SK-N-SH (cell line): ENCODE measurements at regions not wholly inside any gene's neighbourhood (a gene's known extent, or its start where the extent isn't known, plus 50 kb on each side); places are given as distances from the start of the nearest gene placed in this dataset.

Experiments
- CTCF ChIA-PET: fragments of 300-600, 350-600 bp; formaldehyde crosslinking; extraction: SDS; loops from one replicate; lab custom pipeline; 2021; lab: Yijun Ruan, JAX
- POLR2A ChIA-PET: fragments of 350-600 bp; sonication (Branson Sonifier 250); formaldehyde crosslinking; extraction: SDS; loops from one replicate; lab custom pipeline; 2020; ENCODE audit warnings: antibody characterized with exemption, inconsistent platforms; lab: Yijun Ruan, JAX
- DNase-seq: peaks from one replicate; pipeline ENCODE4 v3.0.0; 2012
- H2AFZ ChIP-seq: fragments of 200-600 bp; sonication (generic); 2 replicates; pipeline ENCODE4 v1.8.1; 2016; ENCODE audit warnings: antibody characterized with exemption, mild to moderate bottlenecking, low read depth
- H3F3A ChIP-seq: fragments of 200-600 bp; sonication (generic); replicated peaks from 2 replicates; pipeline ENCODE3; 2016; ENCODE audit warnings: antibody characterized with exemption, mild to moderate bottlenecking; ENCODE audit not compliant: insufficient read depth
- H3K27ac ChIP-seq, 2 experiments: fragments of 200-500 bp in 1 of 2; fragments of 200-600 bp in 1 of 2; sonication (Bioruptor generic) in 1 of 2; sonication (generic), shearing (Covaris generic) in 1 of 2; 2 replicates each; pipeline versions ENCODE4 v1.5.1 to v1.6.1; 2014 to 2016; ENCODE audit warnings: low read depth in 2 of 2, inconsistent platforms in 1 of 2, low read length in 1 of 2, mild to moderate bottlenecking in 1 of 2, mixed read lengths in 1 of 2
- H3K27me3 ChIP-seq: fragments of 200-600 bp; sonication (generic), shearing (Covaris generic); 2 replicates; pipeline ENCODE4 v1.6.1; 2016; ENCODE audit warnings: mixed run types; ENCODE audit not compliant: insufficient read depth
- H3K36me3 ChIP-seq, 2 experiments: fragments of 200-500 bp in 1 of 2; fragments of 200-600 bp in 1 of 2; sonication (Bioruptor generic) in 1 of 2; sonication (generic) in 1 of 2; replicated peaks in 1 of 2; 2 replicates each; pipeline versions ENCODE3 to v1.5.1; 2014 to 2016; ENCODE audit warnings: low read length in 1 of 2, mild to moderate bottlenecking in 1 of 2; ENCODE audit not compliant: insufficient read depth in 2 of 2, control insufficient read depth in 1 of 2
- H3K4me1 ChIP-seq, 2 experiments: fragments of 200-500 bp in 1 of 2; fragments of 200-600 bp in 1 of 2; sonication (Bioruptor generic) in 1 of 2; sonication (generic), shearing (Covaris generic) in 1 of 2; 2 replicates each; pipeline versions ENCODE4 v1.5.1 to v1.6.1; 2014 to 2016; ENCODE audit warnings: low read depth in 1 of 2, low read length in 1 of 2, mixed run types in 1 of 2; ENCODE audit not compliant: insufficient read depth in 2 of 2, control insufficient read depth in 1 of 2
- H3K4me2 ChIP-seq: fragments of 200-600 bp; sonication (generic), shearing (Covaris generic); 2 replicates; pipeline ENCODE4 v1.6.1; 2017; ENCODE audit warnings: mixed run types
- H3K4me3 ChIP-seq, 2 experiments: fragments of 200-500 bp in 1 of 2; fragments of 200-600 bp in 1 of 2; sonication (Bioruptor generic) in 1 of 2; sonication (generic), shearing (Covaris generic) in 1 of 2; 2 replicates each; pipeline versions ENCODE4 v1.5.1 to v1.8.1; 2014 to 2016; ENCODE audit warnings: low read depth in 2 of 2, inconsistent platforms in 1 of 2, low read length in 1 of 2, mild to moderate bottlenecking in 1 of 2, mixed read lengths in 1 of 2, moderate library complexity in 1 of 2
- H3K79me2 ChIP-seq: fragments of 200-600 bp; sonication (generic); 2 replicates; pipeline ENCODE4 v1.8.1; 2017; ENCODE audit warnings: mild to moderate bottlenecking; ENCODE audit not compliant: insufficient read depth
- H3K9ac ChIP-seq: fragments of 200-600 bp; sonication (generic); 2 replicates; pipeline ENCODE4 v1.6.1; 2017; ENCODE audit warnings: mixed run types
- H3K9me2 ChIP-seq: fragments of 200-600 bp; sonication (generic); 2 replicates; pipeline ENCODE4 v1.6.1; 2017; ENCODE audit warnings: mixed run types
- H3K9me3 ChIP-seq: fragments of 200-600 bp; sonication (generic); 2 replicates; pipeline ENCODE4 v1.6.1; 2017; ENCODE audit warnings: mixed run types, mild to moderate bottlenecking, moderate library complexity
- H4K20me1 ChIP-seq: fragments of 200-600 bp; sonication (generic); 2 replicates; pipeline ENCODE4 v1.6.1; 2017; ENCODE audit warnings: mild to moderate bottlenecking, mixed run types; ENCODE audit not compliant: insufficient read depth
- CHD2 ChIP-seq: fragments of 150-350 bp; IDR thresholded peaks from 2 replicates; pipeline ENCODE4 v1.6.1; 2018; ENCODE audit warnings: low read length; ENCODE audit not compliant: partially characterized antibody
- CTCF ChIP-seq: fragments of 200-600 bp; sonication (generic); IDR thresholded peaks from 2 replicates; pipeline ENCODE4 v1.6.1; 2017; ENCODE audit warnings: antibody characterized with exemption, mild to moderate bottlenecking, moderate library complexity
- FOXJ3 ChIP-seq: sonication (generic); formaldehyde crosslinking; IDR thresholded peaks from 2 replicates; pipeline ENCODE4 v1.5.1; 2020; ENCODE audit warnings: mild to moderate bottlenecking, missing genetic modification reagents
- FOXM1 ChIP-seq: IDR thresholded peaks from 2 replicates; pipeline ENCODE4 v1.4.0; 2012; ENCODE audit warnings: low read depth, mild to moderate bottlenecking
- GATA2 ChIP-seq: sonication (generic); formaldehyde crosslinking; IDR thresholded peaks from 2 replicates; pipeline ENCODE4 v1.5.0; 2020; ENCODE audit warnings: mild to moderate bottlenecking, missing genetic modification reagents
- MAX ChIP-seq: IDR thresholded peaks from 2 replicates; pipeline ENCODE4 v1.4.0; 2012; ENCODE audit warnings: low read depth
- MXI1 ChIP-seq: IDR thresholded peaks from 2 replicates; pipeline ENCODE4 v1.6.1; 2012; ENCODE audit warnings: mild to moderate bottlenecking, low read depth, low read length, improper control_type of control experiment
- NFIC ChIP-seq: IDR thresholded peaks from 2 replicates; pipeline ENCODE4 v1.4.0; 2012; ENCODE audit warnings: borderline replicate concordance
- POLR2AphosphoS5 ChIP-seq: IDR thresholded peaks from 2 replicates; pipeline ENCODE4 v1.6.1; 2012; ENCODE audit warnings: low read depth, low read length
- RCOR1 ChIP-seq: fragments of 150-350 bp; IDR thresholded peaks from 2 replicates; pipeline ENCODE4 v1.6.1; 2017; ENCODE audit warnings: antibody characterized with exemption, low read length
- REST ChIP-seq: IDR thresholded peaks from 2 replicates; pipeline ENCODE4 v1.6.1; 2012; ENCODE audit warnings: mild to moderate bottlenecking, low read depth, low read length, moderate library complexity
- RFX5 ChIP-seq: IDR thresholded peaks from 2 replicates; pipeline ENCODE4 v1.6.1; 2012; ENCODE audit warnings: mild to moderate bottlenecking, improper control_type of control experiment, low read length
- RXRA ChIP-seq: IDR thresholded peaks from 2 replicates; pipeline ENCODE4 v1.4.0; 2012; ENCODE audit warnings: low read depth, mild to moderate bottlenecking, borderline replicate concordance
- SIN3A ChIP-seq: IDR thresholded peaks from 2 replicates; pipeline ENCODE4 v1.6.1; 2012; ENCODE audit warnings: low read depth, mild to moderate bottlenecking, low read length, moderate library complexity, borderline replicate concordance
- SMC3 ChIP-seq: IDR thresholded peaks from 2 replicates; pipeline ENCODE4 v1.6.1; 2012; ENCODE audit warnings: low read depth, low read length, improper control_type of control experiment
- TAF1 ChIP-seq: IDR thresholded peaks from 2 replicates; pipeline ENCODE4 v1.6.1; 2012; ENCODE audit warnings: low read depth, mild to moderate bottlenecking, low read length, moderate library complexity, borderline replicate concordance
- TEAD4 ChIP-seq: IDR thresholded peaks from 2 replicates; pipeline ENCODE4 v1.4.0; 2012; ENCODE audit warnings: mild to moderate bottlenecking, borderline replicate concordance; ENCODE audit not compliant: insufficient read depth
- USF1 ChIP-seq: IDR thresholded peaks from 2 replicates; pipeline ENCODE4 v1.4.0; 2012; ENCODE audit warnings: low read depth, borderline replicate concordance
- YY1 ChIP-seq: IDR thresholded peaks from 2 replicates; pipeline ENCODE4 v1.4.0; 2012; ENCODE audit warnings: low read depth, mild to moderate bottlenecking
- WGBS: methylation state at CpG from one replicate; pipeline ENCODE4 v1.1.6; 2017; ENCODE audit warnings: low lambda C conversion rate; 5-methylcytosine and 5-hydroxymethylcytosine counted together

- TF ChIP-seq RFX5 (no peak), TEAD4 (no peak), NFIC (no peak), SMC3 (no peak), REST (no peak), FOXM1 (no peak), CHD2 (no peak), FOXJ3 (no peak), CTCF (no peak), TAF1 (no peak), MAX (no peak), GATA2 (CRISPR knock-in tag) (no peak), MXI1 (no peak), POLR2AphosphoS5 (no peak), RXRA (no peak), USF1 (no peak), SIN3A (no peak), YY1 (no peak), RCOR1 (no peak)
- TF ChIP-seq, all 33 proteins: peak for 0
- H3K27ac ChIP-seq = no peak overlapping the region
- no peak overlapping the region for H3K4me2 ChIP-seq
- POLR2A ChIA-PET = no interaction called here
- CTCF ChIA-PET = interaction anchor here (0.8 kb wide), 1 partner anchor 12 kb away, joined by 3 read pairs; no protein-coding TSS in a partner anchor
- no peak overlapping the region for H3K4me3 ChIP-seq
- H3K36me3 ChIP-seq = no peaks in the 10 kb centered on the region
- H3K9ac ChIP-seq = no peak overlapping the region
- H3K27me3 ChIP-seq = no peaks in the 10 kb centered on the region
- no peak for DNase-seq
- no peaks in the 10 kb centered on the region for H3K79me2 ChIP-seq
- H3F3A ChIP-seq = peaks cover 7% of the 10 kb centered on the region
- no peak overlapping the region for H2AFZ ChIP-seq
- no peaks in the 10 kb centered on the region for H3K9me3 ChIP-seq
- no peaks in the 10 kb centered on the region for H4K20me1 ChIP-seq
- H3K9me2 ChIP-seq = no peaks in the 10 kb centered on the region
- peaks cover 0 to 19% of the 10 kb centered on the region in 2 experiments; a peak in 3 of 4 replicates for H3K4me1 ChIP-seq
- WGBS = 81% methylated on average over 11 of the region's 11 CpGs
Observed at GRCh38 chr7:46168671-46169383, 247.8 kb upstream of the IGFBP3 start.
